SK-N-SH treated with all-trans-retinoic acid at 6 μM for 48 hours (cell line): ENCODE measurements at regions not wholly inside any gene's neighbourhood (a gene's known extent, or its start where the extent isn't known, plus 50 kb on each side); places are given as distances from the start of the nearest gene placed in this dataset.

ENCODE experiments used
- ATAC-seq: fragments of 200-7000 bp; cut with Tn5 transposase; 3 replicates; pipeline ENCODE4 v1.9.1; 2020; ENCODE audit warnings: mild to moderate bottlenecking, moderate library complexity
- ARNTL ChIP-seq: fragments of 450-650 bp; formaldehyde crosslinking; IDR thresholded peaks from 2 replicates; pipeline ENCODE4 v1.5.0; 2020; ENCODE audit warnings: low read depth, mild to moderate bottlenecking, moderate library complexity, borderline replicate concordance
- BACH2 ChIP-seq: fragments of 250-450 bp; sonication (Bioruptor Pico); IDR thresholded peaks from 2 replicates; pipeline ENCODE4 v1.9.0; 2021; ENCODE audit warnings: mild to moderate bottlenecking, borderline replicate concordance
- CREB5 ChIP-seq: fragments of 250-450 bp; sonication (Bioruptor Pico); IDR thresholded peaks from 2 replicates; pipeline ENCODE4 v1.5.1; 2020; ENCODE audit warnings: low read depth, mild to moderate bottlenecking, moderate library complexity
- CSDC2 ChIP-seq: fragments of 250-450 bp; sonication (Bioruptor Pico); IDR thresholded peaks from 2 replicates; pipeline ENCODE4 v1.5.0; 2020; ENCODE audit warnings: mild to moderate bottlenecking, moderate library complexity
- CSRNP3 ChIP-seq: fragments of 250-450 bp; sonication (Bioruptor Pico); IDR thresholded peaks from 2 replicates; pipeline ENCODE4 v1.5.1; 2021; ENCODE audit warnings: mild to moderate bottlenecking, moderate library complexity
- ESRRG ChIP-seq: fragments of 250-450 bp; sonication (Bioruptor Pico); IDR thresholded peaks from 2 replicates; pipeline ENCODE4 v1.6.1; 2021; ENCODE audit warnings: mild to moderate bottlenecking
- GLIS3 ChIP-seq: fragments of 250-450 bp; sonication (Bioruptor Pico); IDR thresholded peaks from 2 replicates; pipeline ENCODE4 v1.5.0; 2020; ENCODE audit warnings: mild to moderate bottlenecking, moderate library complexity
- ISL1 ChIP-seq: fragments of 250-450 bp; sonication (Bioruptor Pico); IDR thresholded peaks from 2 replicates; pipeline ENCODE4 v2.1.2; 2022; ENCODE audit warnings: mild to moderate bottlenecking, moderate library complexity
- OSR1 ChIP-seq: fragments of 250-450 bp; sonication (Bioruptor Pico); IDR thresholded peaks from 2 replicates; pipeline ENCODE4 v1.8.0; 2022; ENCODE audit warnings: moderate library complexity, mild to moderate bottlenecking, inconsistent platforms
- PATZ1 ChIP-seq: fragments of 250-450 bp; sonication (Bioruptor Pico); IDR thresholded peaks from 2 replicates; pipeline ENCODE4 v1.8.0; 2020; ENCODE audit warnings: mild to moderate bottlenecking, moderate library complexity, borderline replicate concordance
- PPARA ChIP-seq: fragments of 250-450 bp; sonication (Bioruptor Pico); IDR thresholded peaks from 2 replicates; pipeline ENCODE4 v1.5.0; 2020; ENCODE audit warnings: mild to moderate bottlenecking, borderline replicate concordance
- SNAI2 ChIP-seq: fragments of 250-450 bp; sonication (Bioruptor Pico); IDR thresholded peaks from 2 replicates; pipeline ENCODE4 v1.5.0; 2020; ENCODE audit warnings: mild to moderate bottlenecking, moderate library complexity
- TCF4 ChIP-seq: fragments of 250-450 bp; sonication (Bioruptor Pico); IDR thresholded peaks from 2 replicates; pipeline ENCODE4 v1.8.0; 2021; ENCODE audit warnings: mild to moderate bottlenecking, moderate library complexity, borderline replicate concordance
- TOX ChIP-seq: fragments of 250-450 bp; sonication (Bioruptor Pico); IDR thresholded peaks from 2 replicates; pipeline ENCODE4 v1.8.0; 2021; ENCODE audit warnings: mild to moderate bottlenecking, moderate library complexity, borderline replicate concordance
- TSHZ2 ChIP-seq: fragments of 250-450 bp; sonication (Bioruptor Pico); IDR thresholded peaks from 2 replicates; pipeline ENCODE4 v1.5.0; 2020; ENCODE audit warnings: mild to moderate bottlenecking, moderate library complexity
- ZC3H10 ChIP-seq: fragments of 250-450 bp; sonication (Bioruptor Pico); IDR thresholded peaks from 2 replicates; pipeline ENCODE4 v1.5.1; 2021; ENCODE audit warnings: mild to moderate bottlenecking, moderate library complexity
- ZFP3 ChIP-seq: fragments of 250-450 bp; sonication (Bioruptor Pico); IDR thresholded peaks from 2 replicates; pipeline ENCODE4 v1.5.0; 2020; ENCODE audit warnings: mild to moderate bottlenecking, moderate library complexity
- ZFP30 ChIP-seq: fragments of 450-650 bp; formaldehyde crosslinking; IDR thresholded peaks from 2 replicates; pipeline ENCODE4 v1.5.0; 2022; ENCODE audit warnings: mild to moderate bottlenecking, moderate library complexity
- ZNF565 ChIP-seq: fragments of 450-650 bp; formaldehyde crosslinking; conservative IDR thresholded peaks from 2 replicates; pipeline ENCODE4 v1.5.0; 2020; ENCODE audit warnings: low read depth, mild to moderate bottlenecking, moderate library complexity
- ZNF70 ChIP-seq: fragments of 450-650 bp; formaldehyde crosslinking; IDR thresholded peaks from 2 replicates; pipeline ENCODE4 v1.5.0; 2020; ENCODE audit warnings: mild to moderate bottlenecking, moderate library complexity
- ZNF8 ChIP-seq: fragments of 450-650 bp; formaldehyde crosslinking; IDR thresholded peaks from 2 replicates; pipeline ENCODE4 v1.5.0; 2020; ENCODE audit warnings: mild to moderate bottlenecking, moderate library complexity

- TF ChIP-seq CREB5 (CRISPR knock-in tag): no peak
- TF ChIP-seq CSRNP3 (CRISPR knock-in tag): no peak
- no peak for TF ChIP-seq GLIS3
- TF ChIP-seq ZNF70: no peak
These were observed 124.9 kb downstream of the RBFOX3 start (continued) for GRCh38 chr17:79485991-79486390.

GRCh38 chr17:79485419-79485985 is 125.3 kb downstream of the RBFOX3 start:
- ATAC-seq: no peak
- TF ChIP-seq SNAI2 (CRISPR knock-in tag) (no peak), TCF4 (CRISPR knock-in tag) (no peak), OSR1 (CRISPR knock-in tag) (no peak), PPARA (CRISPR knock-in tag) (no peak), ESRRG (CRISPR knock-in tag) (no peak)

- no peak for ATAC-seq
- TF ChIP-seq ARNTL (CRISPR knock-in tag) (no peak), PATZ1 (CRISPR knock-in tag) (no peak), ZNF565 (no peak), CSRNP3 (CRISPR knock-in tag) (no peak), SNAI2 (CRISPR knock-in tag) (no peak), TOX (CRISPR knock-in tag) (no peak), OSR1 (CRISPR knock-in tag) (no peak), BACH2 (CRISPR knock-in tag) (no peak), ZC3H10 (no peak), ISL1 (no peak), ZNF8 (no peak), ZFP3 (CRISPR knock-in tag) (no peak), TSHZ2 (no peak), PPARA (CRISPR knock-in tag) (no peak), GLIS3 (no peak), ZFP30 (no peak), CSDC2 (no peak), TCF4 (CRISPR knock-in tag) (no peak)
These were observed 126.0 kb downstream of the RBFOX3 start for GRCh38 chr17:79484600-79485418.
